ENCODE measurements at regions not wholly inside any gene's neighbourhood (a gene's known extent, or its start where the extent isn't known, plus 50 kb on each side); places are given as distances from the start of the nearest gene placed in this dataset.

- DNase-seq (ENCODE audit: low spot score), result no peak
These were observed 200.0 kb downstream of the PTPRU start for GRCh38 chr1:29436181-29436785.

- no peak for DNase-seq (ENCODE audit: low spot score)
These were observed 197.5 kb downstream of the PTPRU start for GRCh38 chr1:29433830-29434229.

- no peak for DNase-seq (ENCODE audit: low spot score)
These were observed 194.8 kb downstream of the PTPRU start for GRCh38 chr1:29431138-29431537.

- DNase-seq (ENCODE audit: low spot score), result no peak
These were observed 193.3 kb downstream of the PTPRU start for GRCh38 chr1:29429656-29430055.

GRCh38 chr1:29428997-29429396 is 192.7 kb downstream of the PTPRU start:
- no peak for DNase-seq (ENCODE audit: low spot score)

GRCh38 chr1:29428280-29428615 is 191.9 kb downstream of the PTPRU start:
- no peak for DNase-seq (ENCODE audit: low spot score)

GRCh38 chr1:29427614-29428279 is 191.4 kb downstream of the PTPRU start:
- DNase-seq (ENCODE audit: low spot score), result no peak

- peak; percentile 56 for DNase-seq (ENCODE audit: low spot score)
These were observed 190.5 kb downstream of the PTPRU start for GRCh38 chr1:29426701-29427279.

- DNase-seq (ENCODE audit: low spot score), result no peak
These were observed 189.3 kb downstream of the PTPRU start for GRCh38 chr1:29425631-29426030.

GRCh38 chr1:29424266-29424665 is 187.9 kb downstream of the PTPRU start:
- no peak for DNase-seq (ENCODE audit: low spot score)

- DNase-seq (ENCODE audit: low spot score), result no peak
These were observed 183.9 kb downstream of the PTPRU start for GRCh38 chr1:29420202-29420601.

GRCh38 chr1:29417971-29418370 is 181.6 kb downstream of the PTPRU start:
- DNase-seq (ENCODE audit: low spot score), result no peak

GRCh38 chr1:29417147-29417858 is 181.0 kb downstream of the PTPRU start:
- no peak for DNase-seq (ENCODE audit: low spot score)

GRCh38 chr1:29416267-29417146 is 180.2 kb downstream of the PTPRU start:
- DNase-seq (ENCODE audit: low spot score), result no peak

- DNase-seq (ENCODE audit: low spot score), result no peak
These were observed 179.5 kb downstream of the PTPRU start for GRCh38 chr1:29415861-29416260.

GRCh38 chr1:29415156-29415830 is 179.0 kb downstream of the PTPRU start:
- peak; percentile 63 for DNase-seq (ENCODE audit: low spot score)

GRCh38 chr1:29414086-29414485 is 177.8 kb downstream of the PTPRU start:
- DNase-seq (ENCODE audit: low spot score), result no peak

GRCh38 chr1:29413661-29414060 is 177.3 kb downstream of the PTPRU start:
- no peak for DNase-seq (ENCODE audit: low spot score)

GRCh38 chr1:29412591-29412990 is 176.3 kb downstream of the PTPRU start:
- no peak for DNase-seq (ENCODE audit: low spot score)

- DNase-seq (ENCODE audit: low spot score), result no peak
These were observed 174.2 kb downstream of the PTPRU start for GRCh38 chr1:29410476-29410875.

- DNase-seq (ENCODE audit: low spot score), result no peak
These were observed 173.3 kb downstream of the PTPRU start for GRCh38 chr1:29409616-29410015.
